ENCODE measurements at regions not wholly inside any gene's neighbourhood (a gene's known extent, or its start where the extent isn't known, plus 50 kb on each side); places are given as distances from the start of the nearest gene placed in this dataset.

- TF ChIP-seq CTCF (IDR thresholded peaks at IDR 0.05; ENCODE audit: low read length) (no peak), EZH2 (IDR thresholded peaks at IDR 0.05; ENCODE audit: borderline replicate concordance, low read length) (no peak)
These were observed 155.4 kb downstream of the C12orf75 start for GRCh38 chr12:105485921-105486320.

Measured in OCI-LY1 (cell line).